Retinal pigment epithelial cell (primary cell): ENCODE measurements at regions not wholly inside any gene's neighbourhood (a gene's known extent, or its start where the extent isn't known, plus 50 kb on each side); places are given as distances from the start of the nearest gene placed in this dataset.

Experiments
- DNase-seq: peaks from one replicate; pipeline ENCODE4 v3.0.0-alpha.2; 2010; ENCODE audit warnings: low read depth
- H3K4me3 ChIP-seq: 2 replicates; pipeline ENCODE4 v1.5.1; 2011; ENCODE audit warnings: mild to moderate bottlenecking, low read length, control low read depth, moderate library complexity
- TF ChIP-seq, protein P1 (sequence below): conservative IDR thresholded peaks from 2 replicates; pipeline ENCODE4 v1.5.1; 2011; ENCODE audit warnings: low read depth, low read length, control low read depth, inconsistent platforms

DNA sequence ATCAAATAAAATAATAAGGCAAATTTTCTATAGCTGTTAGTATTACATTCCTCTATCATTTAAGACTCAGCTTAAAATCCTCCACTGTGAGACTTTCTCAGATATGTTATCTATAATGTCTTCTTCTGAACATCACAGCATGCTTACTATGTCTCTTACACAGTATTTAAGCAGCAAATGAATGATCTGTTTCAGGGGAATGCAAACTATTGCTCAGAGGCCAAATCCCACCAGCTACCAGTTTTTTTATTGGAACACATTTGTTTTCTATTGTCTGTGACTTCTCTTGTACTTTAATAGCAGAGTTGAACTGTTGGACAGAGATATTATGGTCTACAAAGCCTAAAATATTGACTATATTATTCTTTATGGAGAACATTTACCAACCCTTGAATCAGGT is 59.6 kb downstream of the C3orf38 start:
- DNase-seq: no peak
- no peak overlapping the region for H3K4me3 ChIP-seq
- TF ChIP-seq, protein P1, sequence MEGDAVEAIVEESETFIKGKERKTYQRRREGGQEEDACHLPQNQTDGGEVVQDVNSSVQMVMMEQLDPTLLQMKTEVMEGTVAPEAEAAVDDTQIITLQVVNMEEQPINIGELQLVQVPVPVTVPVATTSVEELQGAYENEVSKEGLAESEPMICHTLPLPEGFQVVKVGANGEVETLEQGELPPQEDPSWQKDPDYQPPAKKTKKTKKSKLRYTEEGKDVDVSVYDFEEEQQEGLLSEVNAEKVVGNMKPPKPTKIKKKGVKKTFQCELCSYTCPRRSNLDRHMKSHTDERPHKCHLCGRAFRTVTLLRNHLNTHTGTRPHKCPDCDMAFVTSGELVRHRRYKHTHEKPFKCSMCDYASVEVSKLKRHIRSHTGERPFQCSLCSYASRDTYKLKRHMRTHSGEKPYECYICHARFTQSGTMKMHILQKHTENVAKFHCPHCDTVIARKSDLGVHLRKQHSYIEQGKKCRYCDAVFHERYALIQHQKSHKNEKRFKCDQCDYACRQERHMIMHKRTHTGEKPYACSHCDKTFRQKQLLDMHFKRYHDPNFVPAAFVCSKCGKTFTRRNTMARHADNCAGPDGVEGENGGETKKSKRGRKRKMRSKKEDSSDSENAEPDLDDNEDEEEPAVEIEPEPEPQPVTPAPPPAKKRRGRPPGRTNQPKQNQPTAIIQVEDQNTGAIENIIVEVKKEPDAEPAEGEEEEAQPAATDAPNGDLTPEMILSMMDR: no peak

DNA sequence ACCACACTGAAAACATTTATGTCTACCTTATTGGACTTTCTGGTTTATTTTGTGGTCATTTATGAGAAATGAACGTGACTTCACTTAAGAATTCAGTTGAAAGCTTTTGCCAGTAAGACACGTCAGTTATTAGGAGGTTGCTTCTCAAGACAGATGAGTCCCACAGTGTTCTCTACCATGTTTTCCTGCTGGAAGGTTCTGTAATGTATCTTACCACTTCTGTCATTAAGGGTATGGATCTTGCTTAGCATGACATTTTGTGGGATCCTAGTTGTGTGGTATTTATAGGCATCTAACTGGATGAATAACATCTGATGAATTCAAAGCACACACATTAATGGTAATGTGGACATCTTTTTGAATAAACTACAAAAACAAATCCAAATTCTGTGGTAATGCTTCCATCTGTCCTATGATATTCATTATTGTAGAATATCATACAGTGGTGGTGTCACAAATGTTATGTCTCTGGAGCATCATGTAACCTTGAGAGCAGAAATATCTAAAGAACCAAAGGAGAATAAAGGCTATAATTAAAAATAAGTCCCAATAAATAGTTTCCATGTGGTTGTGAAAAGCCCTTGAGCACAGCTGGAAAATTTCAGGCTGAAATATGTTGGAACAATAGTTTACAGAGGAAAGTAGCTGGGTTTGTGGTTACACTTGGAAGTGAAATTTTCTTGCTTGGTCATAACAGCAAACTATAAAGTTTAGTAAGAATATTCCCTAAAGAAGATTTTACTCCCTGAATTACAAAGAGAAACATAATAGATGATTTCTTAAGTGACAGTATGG is 61.5 kb downstream of the C3orf38 start:
- DNase-seq: no peak
- TF ChIP-seq, protein P1: no peak
- H3K4me3 ChIP-seq: no peak overlapping the region

DNA sequence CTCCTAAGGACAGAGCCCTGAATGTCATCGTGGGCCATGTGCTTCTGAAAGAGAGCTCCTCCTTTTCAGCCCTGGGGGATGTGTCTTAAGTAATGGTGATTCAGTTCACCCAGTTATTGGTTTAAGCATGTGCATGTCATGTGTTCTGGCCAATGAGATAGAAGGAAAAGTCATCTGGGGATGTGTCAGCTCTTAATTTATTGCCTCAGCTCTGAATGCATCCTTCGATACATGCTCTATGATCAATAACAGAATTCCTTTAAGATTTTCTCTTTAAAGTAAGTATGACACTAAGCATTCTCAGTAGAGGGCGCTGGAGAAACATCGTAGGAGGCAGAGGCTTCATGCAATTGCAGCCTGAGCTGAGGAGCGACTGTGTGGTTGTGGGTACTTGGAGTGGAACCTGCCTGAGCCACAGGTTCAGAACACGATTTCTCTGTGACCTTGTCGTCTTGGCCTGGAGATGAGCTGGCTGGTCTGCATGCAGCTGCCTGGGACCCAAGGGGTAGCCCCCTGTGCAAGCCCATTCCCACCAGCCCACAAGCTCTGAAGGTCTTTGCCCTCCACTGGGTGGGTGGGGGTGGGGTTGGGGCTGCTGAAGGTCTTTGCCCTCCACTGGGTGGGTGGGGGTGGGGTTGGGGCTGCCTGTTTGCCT is 69.5 kb downstream of the C3orf38 start:
- TF ChIP-seq, protein P1: peak; percentile 84
- no peak for DNase-seq
- H3K4me3 ChIP-seq: no peak overlapping the region

DNA sequence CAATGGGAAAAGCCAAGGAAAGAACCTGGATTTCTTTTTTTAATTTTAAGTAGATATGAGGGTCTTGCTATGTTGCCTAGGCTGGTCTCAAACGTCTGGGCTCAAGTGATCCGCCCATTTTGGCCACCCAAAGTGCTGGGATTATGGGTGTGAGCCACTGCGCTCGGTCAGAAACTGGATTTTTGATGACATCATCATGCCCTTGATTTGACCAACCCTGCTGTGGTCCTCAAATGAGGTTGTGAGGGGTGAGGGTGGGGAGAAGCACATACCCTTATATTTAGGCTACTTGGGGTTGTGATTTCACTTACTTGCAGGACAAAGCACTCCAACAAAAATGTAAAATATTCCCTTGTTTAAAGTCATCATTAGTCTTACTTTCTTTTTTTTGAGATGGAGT is 70.4 kb downstream of the C3orf38 start:
- no peak for DNase-seq
- H3K4me3 ChIP-seq: no peak overlapping the region
- TF ChIP-seq, protein P1: no peak

DNA sequence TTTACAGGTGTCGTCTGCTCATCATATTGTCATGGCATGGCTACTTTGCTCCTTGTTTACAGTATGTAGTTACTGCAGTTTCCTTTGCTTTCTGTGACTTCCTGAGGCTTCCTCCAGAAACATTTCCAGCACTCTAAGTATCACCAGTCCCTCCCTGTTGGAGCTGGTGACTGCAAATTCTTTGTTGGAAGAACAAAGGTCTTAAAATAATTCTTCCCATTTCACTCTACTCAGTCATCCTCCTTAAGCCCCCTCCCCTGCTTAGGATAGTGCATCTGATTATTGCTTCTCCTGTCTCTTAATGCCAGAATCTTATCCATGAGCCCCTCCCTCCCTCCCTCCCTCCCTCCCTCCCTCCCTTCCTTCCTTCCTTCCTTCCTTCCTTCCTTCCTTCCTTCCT is 72.0 kb downstream of the C3orf38 start:
- no peak overlapping the region for H3K4me3 ChIP-seq
- no peak for DNase-seq
- TF ChIP-seq, protein P1: no peak

DNA sequence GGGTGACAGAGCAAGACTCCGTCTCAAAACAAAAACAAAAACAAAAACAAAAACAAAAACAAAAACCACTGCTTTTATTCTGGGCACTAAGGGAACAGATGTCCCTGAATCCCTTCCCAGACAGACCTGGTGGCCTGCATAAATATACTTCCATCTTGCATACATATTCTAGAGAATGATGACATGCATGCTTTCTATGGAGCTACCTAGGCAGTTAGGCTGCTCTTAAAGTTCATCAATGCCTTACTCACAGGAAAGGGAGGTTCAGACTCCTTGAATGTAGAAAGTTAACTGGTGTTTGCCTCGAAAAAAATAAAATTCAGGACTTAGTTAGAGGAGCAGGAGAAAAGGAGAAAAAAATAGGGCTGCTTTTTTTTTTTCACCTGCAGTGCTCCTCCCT is 72.6 kb downstream of the C3orf38 start:
- H3K4me3 ChIP-seq: no peak overlapping the region
- TF ChIP-seq, protein P1: no peak
- DNase-seq: no peak
